BLaER1 treated with 17β-estradiol and CSF1 and Interleukin-3, amounts not matched to agents 10 nM and 100 nM (cell line): ENCODE measurements at regions not wholly inside any gene's neighbourhood (a gene's known extent, or its start where the extent isn't known, plus 50 kb on each side); places are given as distances from the start of the nearest gene placed in this dataset.
"Not testable (repeated sequence)": the region's sequence is repeated elsewhere in the genome, so short reads cannot be mapped to it uniquely, and the experiment has no call there.

ENCODE experiments used
- H3K27ac ChIP-seq, 11 experiments: shearing (Covaris generic); formaldehyde crosslinking; 2 replicates each; pipeline ENCODE4 v1.8.1; 2022
- H3K27me3 ChIP-seq, 11 experiments: shearing (Covaris generic); formaldehyde crosslinking; 2 replicates each; pipeline ENCODE4 v1.8.1; 2022
- H3K36me3 ChIP-seq, 11 experiments: shearing (Covaris generic); formaldehyde crosslinking; 2 replicates each; pipeline ENCODE4 v1.8.1; 2022
- H3K4me1 ChIP-seq, 10 experiments: shearing (Covaris generic); formaldehyde crosslinking; 2 replicates each; pipeline ENCODE4 v1.8.1; 2022
- H3K4me2 ChIP-seq, 11 experiments: shearing (Covaris generic); formaldehyde crosslinking; 2 replicates each; pipeline ENCODE4 v1.8.1; 2022
- H3K4me3 ChIP-seq, 10 experiments: shearing (Covaris generic); formaldehyde crosslinking; 2 replicates each; pipeline ENCODE4 v1.8.1; 2022
- H3K9ac ChIP-seq, 11 experiments: shearing (Covaris generic); formaldehyde crosslinking; 2 replicates each; pipeline ENCODE4 v1.8.1; 2022
- H3K9me3 ChIP-seq, 11 experiments: shearing (Covaris generic); formaldehyde crosslinking; replicated peaks in 1 of 11; 2 replicates each; pipeline ENCODE4 v1.8.1; 2022
- H4K20me1 ChIP-seq, 11 experiments: shearing (Covaris generic); formaldehyde crosslinking; 2 replicates each; pipeline ENCODE4 v1.8.1; 2022
- Cebpa-rat ChIP-seq, 11 experiments: shearing (Covaris generic); IDR thresholded peaks; 2 replicates each; pipeline ENCODE4 v1.8.1; 2022

- H3K9me3 ChIP-seq: peaks cover 15 to 30% (median 23%) of the 10 kb centered on the region in 11 experiments
- H4K20me1 ChIP-seq: no peaks in the 10 kb centered on the region
- 0 out of 22 replicates have a peak overlapping the region, but pooled peaks of 1 of the 11 experiments have one; percentile 47 for H3K27ac ChIP-seq
- TF ChIP-seq Cebpa-rat (IDR thresholded peaks at IDR 0.05): no peak; a peak in 1 of 22 replicates
- H3K4me2 ChIP-seq: peak overlapping the region in 4 of 11 experiments; percentile 52 to 88 (median 80); a peak in 6 of 22 replicates
- H3K4me3 ChIP-seq: peak overlapping the region in 1 of 10 experiments; percentile 22; a peak in 1 of 20 replicates
- H3K9ac ChIP-seq: no peak overlapping the region
- peaks cover 0 to 12% (median 0%) of the 10 kb centered on the region in 11 experiments; a peak in 5 of 22 replicates for H3K27me3 ChIP-seq
- peaks cover 29 to 41% (median 33%) of the 10 kb centered on the region in 10 experiments for H3K4me1 ChIP-seq
- H3K36me3 ChIP-seq: 0 out of 22 replicates have a peak, but pooled peaks cover 0 to 4% (median 0%) of the 10 kb centered on the region in 11 experiments
Measured at GRCh38 chr7:157473051-157473569, 136.3 kb downstream of the DNAJB6 start.

GRCh38 chr7:157474685-157475084 is 137.9 kb downstream of the DNAJB6 start:
- H3K36me3 ChIP-seq: 0 out of 22 replicates have a peak, but pooled peaks cover 0 to 4% (median 0%) of the 10 kb centered on the region in 11 experiments
- no peak overlapping the region for H3K4me2 ChIP-seq
- H3K9me3 ChIP-seq: peaks cover 15 to 30% (median 23%) of the 10 kb centered on the region in 11 experiments
- no peaks in the 10 kb centered on the region for H4K20me1 ChIP-seq
- no peak overlapping the region for H3K9ac ChIP-seq
- no peak overlapping the region for H3K4me3 ChIP-seq
- peaks cover 39 to 54% (median 45%) of the 10 kb centered on the region in 10 experiments for H3K4me1 ChIP-seq
- H3K27ac ChIP-seq: no peak overlapping the region
- TF ChIP-seq Cebpa-rat (IDR thresholded peaks at IDR 0.05): no peak
- peaks cover 0 to 12% (median 0%) of the 10 kb centered on the region in 11 experiments; a peak in 5 of 22 replicates for H3K27me3 ChIP-seq

GRCh38 chr7:157475095-157475494 is 138.3 kb downstream of the DNAJB6 start:
- Histone ChIP-seq H3K36me3 (0 out of 22 replicates have a peak, but pooled peaks cover 0 to 4% (median 0%) of the 10 kb centered on the region in 11 experiments), H3K27ac (no peak overlapping the region), H3K9me3 (peaks cover 15 to 30% (median 23%) of the 10 kb centered on the region in 11 experiments), H3K4me1 (peaks cover 39 to 54% (median 45%) of the 10 kb centered on the region in 10 experiments), H3K4me3 (no peak overlapping the region), H3K27me3 (peaks cover 0 to 12% (median 0%) of the 10 kb centered on the region in 11 experiments; a peak in 5 of 22 replicates), H3K4me2 (no peak overlapping the region), H3K9ac (no peak overlapping the region), H4K20me1 (no peaks in the 10 kb centered on the region)
- TF ChIP-seq Cebpa-rat (IDR thresholded peaks at IDR 0.05): no peak

- Histone ChIP-seq H3K4me2 (no peak overlapping the region), H3K27me3 (peaks cover 0 to 12% (median 0%) of the 10 kb centered on the region in 11 experiments; a peak in 5 of 22 replicates), H3K9ac (no peak overlapping the region), H3K36me3 (0 out of 22 replicates have a peak, but pooled peaks cover 0 to 4% (median 0%) of the 10 kb centered on the region in 11 experiments), H3K4me3 (no peak overlapping the region), H3K9me3 (peaks cover 15 to 30% (median 23%) of the 10 kb centered on the region in 11 experiments), H4K20me1 (no peaks in the 10 kb centered on the region), H3K4me1 (peaks cover 38 to 52% (median 43%) of the 10 kb centered on the region in 10 experiments), H3K27ac (no peak overlapping the region)
- TF ChIP-seq Cebpa-rat (IDR thresholded peaks at IDR 0.05): no peak
Measured at GRCh38 chr7:157475601-157476000, 138.8 kb downstream of the DNAJB6 start.

GRCh38 chr7:157476201-157476600 is 139.4 kb downstream of the DNAJB6 start:
- Histone ChIP-seq H3K4me1 (peaks cover 32 to 46% (median 37%) of the 10 kb centered on the region in 10 experiments), H3K9me3 (peaks cover 15 to 30% (median 23%) of the 10 kb centered on the region in 11 experiments), H3K4me3 (no peak overlapping the region), H4K20me1 (no peaks in the 10 kb centered on the region), H3K27ac (no peak overlapping the region), H3K36me3 (0 out of 22 replicates have a peak, but pooled peaks cover 0 to 4% (median 0%) of the 10 kb centered on the region in 11 experiments), H3K4me2 (no peak overlapping the region), H3K27me3 (peaks cover 0 to 12% (median 0%) of the 10 kb centered on the region in 11 experiments; a peak in 5 of 22 replicates), H3K9ac (no peak overlapping the region)
- no peak for TF ChIP-seq Cebpa-rat (IDR thresholded peaks at IDR 0.05)

- peaks cover 15 to 30% (median 23%) of the 10 kb centered on the region in 11 experiments for H3K9me3 ChIP-seq
- no peak overlapping the region for H3K4me3 ChIP-seq
- peak overlapping the region in 10 of 11 experiments; percentile 69 to 93 (median 80); a peak in 14 of 22 replicates for H3K4me2 ChIP-seq
- no peaks in the 10 kb centered on the region for H4K20me1 ChIP-seq
- H3K27ac ChIP-seq: peak overlapping the region in 6 of 11 experiments; percentile 2 to 68 (median 58); a peak in 6 of 22 replicates
- no peak for TF ChIP-seq Cebpa-rat (IDR thresholded peaks at IDR 0.05)
- no peak overlapping the region; a peak in 1 of 22 replicates for H3K9ac ChIP-seq
- 0 out of 22 replicates have a peak, but pooled peaks cover 0 to 4% (median 0%) of the 10 kb centered on the region in 11 experiments for H3K36me3 ChIP-seq
- H3K27me3 ChIP-seq: peaks cover 0 to 12% (median 0%) of the 10 kb centered on the region in 11 experiments; a peak in 5 of 22 replicates
- peaks cover 25 to 39% (median 30%) of the 10 kb centered on the region in 10 experiments for H3K4me1 ChIP-seq
Measured at GRCh38 chr7:157476654-157477549, 140.1 kb downstream of the DNAJB6 start.

- peaks cover 0 to 12% (median 0%) of the 10 kb centered on the region in 11 experiments; a peak in 5 of 22 replicates for H3K27me3 ChIP-seq
- H3K4me2 ChIP-seq: peak overlapping the region; percentile 69 to 93 (median 81)
- H3K4me3 ChIP-seq: peak overlapping the region; percentile 4 to 36 (median 20); a peak in 13 of 20 replicates
- 0 out of 22 replicates have a peak, but pooled peaks cover 0 to 4% (median 0%) of the 10 kb centered on the region in 11 experiments for H3K36me3 ChIP-seq
- H4K20me1 ChIP-seq: no peaks in the 10 kb centered on the region
- no peak for TF ChIP-seq Cebpa-rat (IDR thresholded peaks at IDR 0.05)
- H3K9me3 ChIP-seq: peaks cover 13 to 24% (median 18%) of the 10 kb centered on the region in 11 experiments
- H3K4me1 ChIP-seq: peaks cover 17 to 31% (median 23%) of the 10 kb centered on the region in 10 experiments
- H3K27ac ChIP-seq: peak overlapping the region in 9 of 11 experiments; percentile 2 to 68 (median 45); a peak in 16 of 22 replicates
- peak overlapping the region in 9 of 11 experiments; percentile 6 to 70 (median 51); a peak in 14 of 22 replicates for H3K9ac ChIP-seq
Measured at GRCh38 chr7:157477550-157478212, 140.9 kb downstream of the DNAJB6 start.

GRCh38 chr7:157478611-157479010 is 141.8 kb downstream of the DNAJB6 start:
- peaks cover 0 to 19% (median 0%) of the 10 kb centered on the region in 11 experiments; a peak in 7 of 22 replicates for H3K27me3 ChIP-seq
- H4K20me1 ChIP-seq, H3K27ac ChIP-seq, H3K4me3 ChIP-seq, H3K36me3 ChIP-seq, H3K9ac ChIP-seq: not testable (repeated sequence)
- peaks cover 17 to 27% (median 23%) of the 10 kb centered on the region in 10 experiments for H3K4me1 ChIP-seq
- peaks cover 3 to 15% (median 9%) of the 10 kb centered on the region in 11 experiments for H3K9me3 ChIP-seq
- peak overlapping the region; percentile 69 to 93 (median 81); a peak in 21 of 22 replicates for H3K4me2 ChIP-seq
